H9 (cell line): ENCODE measurements at regions not wholly inside any gene's neighbourhood (a gene's known extent, or its start where the extent isn't known, plus 50 kb on each side); places are given as distances from the start of the nearest gene placed in this dataset.

ENCODE experiments used
- DNase-seq: peaks from one replicate; pipeline ENCODE4 v3.0.0-alpha.2; 2017
- H2AFZ ChIP-seq: one replicate; pipeline ENCODE4 v1.6.1; 2013; ENCODE audit warnings: mild to moderate bottlenecking, low read length, control low read depth, moderate library complexity
- H2AK5ac ChIP-seq: 2 replicates; pipeline ENCODE4 v1.6.1; 2013; ENCODE audit warnings: low read length, control low read depth, mixed read lengths; ENCODE audit not compliant: insufficient read length
- H2BK120ac ChIP-seq: one replicate; pipeline ENCODE4 v1.6.1; 2013; ENCODE audit warnings: low read depth, mild to moderate bottlenecking, low read length, control low read depth, inconsistent platforms; ENCODE audit not compliant: poor library complexity, severe bottlenecking
- H2BK12ac ChIP-seq: 2 replicates; pipeline ENCODE4 v1.6.1; 2013; ENCODE audit warnings: low read length, control low read depth, mixed read lengths, low read depth; ENCODE audit not compliant: insufficient read length
- H2BK15ac ChIP-seq: 2 replicates; pipeline ENCODE4 v1.6.1; 2013; ENCODE audit warnings: low read depth, low read length, control low read depth
- H2BK20ac ChIP-seq: one replicate; pipeline ENCODE4 v1.6.1; 2013; ENCODE audit warnings: low read depth, mild to moderate bottlenecking, low read length, control low read depth, inconsistent platforms; ENCODE audit not compliant: poor library complexity, severe bottlenecking
- H2BK5ac ChIP-seq: 2 replicates; pipeline ENCODE4 v1.6.1; 2013; ENCODE audit warnings: low read length, control low read depth, mixed read lengths; ENCODE audit not compliant: insufficient read length
- H3K14ac ChIP-seq: 2 replicates; pipeline ENCODE4 v1.6.1; 2013; ENCODE audit warnings: low read length, control low read depth; ENCODE audit not compliant: insufficient read depth
- H3K18ac ChIP-seq: 2 replicates; pipeline ENCODE4 v1.6.1; 2013; ENCODE audit warnings: low read depth, mild to moderate bottlenecking, mixed read lengths, low read length, control low read depth; ENCODE audit not compliant: insufficient read length
- H3K23ac ChIP-seq: 2 replicates; pipeline ENCODE4 v1.6.1; 2013; ENCODE audit warnings: low read length, control low read depth, mixed read lengths, low read depth; ENCODE audit not compliant: insufficient read length
- H3K23me2 ChIP-seq: 2 replicates; pipeline ENCODE4 v1.6.1; 2013; ENCODE audit warnings: low read depth, mild to moderate bottlenecking, mixed read lengths, low read length, control low read depth; ENCODE audit not compliant: insufficient read length, poor library complexity, severe bottlenecking
- H3K27ac ChIP-seq: 2 replicates; pipeline ENCODE4 v1.5.1; 2013; ENCODE audit warnings: low read length, control low read depth, mixed read lengths, low read depth; ENCODE audit not compliant: insufficient read length
- H3K27me3 ChIP-seq: 2 replicates; pipeline ENCODE4 v1.6.1; 2013; ENCODE audit warnings: low read length, control low read depth, inconsistent platforms; ENCODE audit not compliant: insufficient read depth
- H3K4ac ChIP-seq: 2 replicates; pipeline ENCODE4 v1.6.1; 2013; ENCODE audit warnings: low read depth, mild to moderate bottlenecking, control low read depth, inconsistent platforms, low read length, moderate library complexity
- H3K4me1 ChIP-seq: 2 replicates; pipeline ENCODE4 v1.6.1; 2013; ENCODE audit warnings: low read length, control low read depth, inconsistent platforms; ENCODE audit not compliant: insufficient read depth
- H3K4me2 ChIP-seq: 2 replicates; pipeline ENCODE4 v1.6.1; 2013; ENCODE audit warnings: low read length, control low read depth, mixed read lengths; ENCODE audit not compliant: insufficient read length, insufficient read depth
- H3K56ac ChIP-seq: 2 replicates; pipeline ENCODE4 v1.6.1; 2013; ENCODE audit warnings: low read depth, mild to moderate bottlenecking, mixed read lengths, low read length, control low read depth; ENCODE audit not compliant: insufficient read length
- H3K79me1 ChIP-seq: 2 replicates; pipeline ENCODE4 v1.6.1; 2013; ENCODE audit warnings: low read depth, mild to moderate bottlenecking, moderate library complexity, low read length, control low read depth, inconsistent platforms; ENCODE audit not compliant: insufficient read depth, poor library complexity, severe bottlenecking
- H3K79me2 ChIP-seq: 2 replicates; pipeline ENCODE4 v1.6.1; 2013; ENCODE audit warnings: low read length, control low read depth, inconsistent platforms; ENCODE audit not compliant: insufficient read depth
- H3K9ac ChIP-seq: 2 replicates; pipeline ENCODE4 v1.6.1; 2013; ENCODE audit warnings: low read length, control low read depth, mixed read lengths; ENCODE audit not compliant: insufficient read length; ENCODE audit errors: extremely low read depth
- H3K9me3 ChIP-seq: one replicate; pipeline ENCODE4 v1.6.1; 2013; ENCODE audit warnings: low read depth, low read length, inconsistent platforms; ENCODE audit not compliant: control insufficient read depth
- H3T11ph ChIP-seq: one replicate; pipeline ENCODE4 v1.6.1; 2013; ENCODE audit warnings: mild to moderate bottlenecking, low read length, control low read depth, inconsistent platforms
- H4K20me1 ChIP-seq: one replicate; pipeline ENCODE4 v1.6.1; 2013; ENCODE audit not compliant: control insufficient read depth, insufficient read length, insufficient read depth
- H4K5ac ChIP-seq: 2 replicates; pipeline ENCODE4 v1.6.1; 2013; ENCODE audit warnings: low read depth, mild to moderate bottlenecking, mixed read lengths, low read length, control low read depth; ENCODE audit not compliant: insufficient read length
- H4K8ac ChIP-seq: replicated peaks from 2 replicates; pipeline ENCODE4 v1.6.1; 2013; ENCODE audit warnings: low read length, control low read depth, mixed read lengths, low read depth; ENCODE audit not compliant: insufficient read length
- H4K91ac ChIP-seq: 2 replicates; pipeline ENCODE4 v1.6.1; 2013; ENCODE audit warnings: low read depth, mild to moderate bottlenecking, moderate library complexity, mixed read lengths, low read length, control low read depth; ENCODE audit not compliant: insufficient read length
- H3K27ac Mint-ChIP-seq, 3 experiments: 2 replicates in 2 of 3; 3 replicates in 1 of 3; pipeline ENCODE4 v1.8.0; 2020 to 2021; ENCODE audit warnings: mixed read lengths in 3 of 3, mild to moderate bottlenecking in 1 of 3, moderate library complexity in 1 of 3
- H3K27me3 Mint-ChIP-seq: 2 replicates; pipeline ENCODE4 v1.8.0; 2021; ENCODE audit warnings: low read depth, mild to moderate bottlenecking, moderate library complexity, mixed read lengths
- H3K36me3 Mint-ChIP-seq, 3 experiments: 2 replicates in 2 of 3; 3 replicates in 1 of 3; pipeline ENCODE4 v1.8.0; 2020 to 2021; ENCODE audit warnings: low read depth in 3 of 3, mixed read lengths in 3 of 3; ENCODE audit not compliant: insufficient read depth in 1 of 3
- H3K4me1 Mint-ChIP-seq, 2 experiments: 2 replicates each; pipeline ENCODE4 v1.8.0; 2020; ENCODE audit warnings: mixed read lengths in 2 of 2
- H3K4me3 Mint-ChIP-seq, 2 experiments: 2 replicates in 1 of 2; 3 replicates in 1 of 2; pipeline ENCODE4 v1.8.0; 2020 to 2021; ENCODE audit warnings: mild to moderate bottlenecking in 2 of 2, mixed read lengths in 2 of 2, moderate library complexity in 1 of 2
- H3K9me3 Mint-ChIP-seq, 2 experiments: 2 replicates in 1 of 2; 3 replicates in 1 of 2; pipeline ENCODE4 v1.8.0; 2020; ENCODE audit warnings: mild to moderate bottlenecking in 2 of 2, mixed read lengths in 2 of 2, moderate library complexity in 1 of 2
- CTCF ChIP-seq: fragments of 200-600 bp; sonication (generic); conservative IDR thresholded peaks from 3 replicates; pipeline ENCODE4 v1.8.0; 2021; ENCODE audit warnings: antibody characterized with exemption, mild to moderate bottlenecking
- WGBS: extraction: QIAGEN DNeasy Blood & Tissue Kit; methylation state at CpG from one replicate; pipeline ENCODE4 v1.1.7; 2013; ENCODE audit warnings: missing lambda C conversion rate, low lambda C conversion rate, mixed read lengths; ENCODE audit not compliant: insufficient read length; ENCODE audit errors: extremely low coverage; 5-methylcytosine and 5-hydroxymethylcytosine counted together

GRCh38 chr5:152711801-152712388, 306.8 kb upstream of the NMUR2 start:
- Histone ChIP-seq H3K4ac (no peak overlapping the region), H2AFZ (no peak overlapping the region), H4K5ac (no peak overlapping the region), H2BK5ac (no peak overlapping the region), H3K18ac (no peak overlapping the region), H2BK15ac (no peak overlapping the region), H2BK20ac (no peak overlapping the region), H3K79me2 (no peaks in the 10 kb centered on the region), H3K56ac (no peak overlapping the region), H2AK5ac (no peak overlapping the region), H2BK120ac (no peak overlapping the region), H4K20me1 (no peaks in the 10 kb centered on the region), H3K27me3 (no peaks in the 10 kb centered on the region), H3T11ph (no peak overlapping the region), H4K91ac (no peak overlapping the region), H3K23me2 (no peaks in the 10 kb centered on the region), H3K23ac (no peak overlapping the region), H3K79me1 (no peaks in the 10 kb centered on the region), H3K9ac (no peak overlapping the region), H3K14ac (no peak overlapping the region), H3K4me2 (no peak overlapping the region), H3K4me1 (no peaks in the 10 kb centered on the region), H4K8ac (no peak overlapping the region), H3K27ac (no peak overlapping the region), H2BK12ac (no peak overlapping the region), H3K9me3 (no peaks in the 10 kb centered on the region)
- no peak overlapping the region for H3K27ac Mint-ChIP-seq
- H3K36me3 Mint-ChIP-seq: 0 out of 7 replicates have a peak, but pooled peaks cover 0 to 2% (median 0%) of the 10 kb centered on the region in 3 experiments
- H3K4me3 Mint-ChIP-seq: no peak overlapping the region
- H3K27me3 Mint-ChIP-seq: no peaks in the 10 kb centered on the region; the same call in 1 of the 2 replicates
- TF ChIP-seq CTCF: no peak
- DNase-seq: no peak
- H3K9me3 Mint-ChIP-seq: peaks cover under 1 to 8% of the 10 kb centered on the region in 2 experiments; a peak in 3 of 5 replicates
- H3K4me1 Mint-ChIP-seq: no peaks in the 10 kb centered on the region
- no CpG with 5 or more reads among the region's 2 CpGs for WGBS
